ENCODE measurements at regions not wholly inside any gene's neighbourhood (a gene's known extent, or its start where the extent isn't known, plus 50 kb on each side); places are given as distances from the start of the nearest gene placed in this dataset.

DNA sequence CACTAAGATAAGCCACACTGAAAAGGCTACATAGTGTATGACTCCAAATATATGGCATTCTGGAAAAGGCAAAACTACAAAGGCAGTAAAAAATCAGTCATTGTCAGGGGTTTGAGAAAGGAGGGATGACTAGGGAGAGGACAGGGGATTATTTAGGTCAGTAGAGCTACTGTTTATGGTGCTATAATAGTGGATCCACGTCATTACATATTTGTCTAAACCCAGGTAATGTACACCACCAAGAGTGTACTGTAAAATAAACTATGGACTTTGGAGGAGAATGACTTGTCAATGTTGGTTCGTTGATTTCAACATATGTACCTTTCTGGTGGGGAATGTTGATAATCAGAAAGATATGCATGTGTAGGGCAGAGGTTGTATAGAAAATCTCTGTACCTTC, 837.6 kb downstream of the FAM133A start:
- TF ChIP-seq POLR2AphosphoS5 (IDR thresholded peaks at IDR 0.05) (no peak), POLR2A (IDR thresholded peaks at IDR 0.05; ENCODE audit: low read depth) (no peak), EP300 (IDR thresholded peaks at IDR 0.05) (no peak)
- TF ChIP-seq, protein P1, sequence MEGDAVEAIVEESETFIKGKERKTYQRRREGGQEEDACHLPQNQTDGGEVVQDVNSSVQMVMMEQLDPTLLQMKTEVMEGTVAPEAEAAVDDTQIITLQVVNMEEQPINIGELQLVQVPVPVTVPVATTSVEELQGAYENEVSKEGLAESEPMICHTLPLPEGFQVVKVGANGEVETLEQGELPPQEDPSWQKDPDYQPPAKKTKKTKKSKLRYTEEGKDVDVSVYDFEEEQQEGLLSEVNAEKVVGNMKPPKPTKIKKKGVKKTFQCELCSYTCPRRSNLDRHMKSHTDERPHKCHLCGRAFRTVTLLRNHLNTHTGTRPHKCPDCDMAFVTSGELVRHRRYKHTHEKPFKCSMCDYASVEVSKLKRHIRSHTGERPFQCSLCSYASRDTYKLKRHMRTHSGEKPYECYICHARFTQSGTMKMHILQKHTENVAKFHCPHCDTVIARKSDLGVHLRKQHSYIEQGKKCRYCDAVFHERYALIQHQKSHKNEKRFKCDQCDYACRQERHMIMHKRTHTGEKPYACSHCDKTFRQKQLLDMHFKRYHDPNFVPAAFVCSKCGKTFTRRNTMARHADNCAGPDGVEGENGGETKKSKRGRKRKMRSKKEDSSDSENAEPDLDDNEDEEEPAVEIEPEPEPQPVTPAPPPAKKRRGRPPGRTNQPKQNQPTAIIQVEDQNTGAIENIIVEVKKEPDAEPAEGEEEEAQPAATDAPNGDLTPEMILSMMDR (IDR thresholded peaks at IDR 0.05): no peak
